ENCODE measurements at regions not wholly inside any gene's neighbourhood (a gene's known extent, or its start where the extent isn't known, plus 50 kb on each side); places are given as distances from the start of the nearest gene placed in this dataset.

DNA sequence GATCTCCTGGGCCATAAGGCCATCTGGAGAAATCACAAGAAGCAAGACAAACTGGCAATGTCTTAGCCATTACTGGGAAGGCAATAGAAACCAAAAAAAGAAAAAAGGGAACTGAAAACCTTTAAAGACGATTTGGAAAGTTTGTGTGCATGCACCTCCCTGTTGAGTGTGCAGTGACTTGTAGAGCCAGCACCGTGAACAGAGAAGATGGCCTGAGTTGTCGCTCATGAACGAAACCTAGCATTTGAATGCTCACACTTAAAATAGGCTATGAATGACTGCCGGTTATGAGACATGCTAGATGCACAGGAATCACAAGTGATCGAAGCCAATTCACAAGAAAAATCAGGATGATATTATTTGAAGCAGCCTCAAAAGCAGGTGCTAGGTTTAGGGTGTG lies 151.3 kb upstream of the ADO start:
- Histone ChIP-seq H3K4me2 (ENCODE audit: control insufficient read depth, extremely low read depth, insufficient read depth, low read depth, low read length) (no peak overlapping the region), H3K4me1 (ENCODE audit: control insufficient read depth, extremely low read depth, insufficient read depth, low read length) (no peaks in the 10 kb centered on the region), H3K36me3 (ENCODE audit: control insufficient read depth in 2 of 2, extremely low read depth in 1 of 2, insufficient read depth in 2 of 2, low read length in 2 of 2) (no peaks in the 10 kb centered on the region), H3K79me2 (ENCODE audit: control insufficient read depth, insufficient read depth, low read length) (no peaks in the 10 kb centered on the region), H3K9me1 (ENCODE audit: control insufficient read depth, extremely low read depth, insufficient read depth, low read length) (no peaks in the 10 kb centered on the region), H3K9me3 (ENCODE audit: control insufficient read depth, low read depth, low read length) (no peaks in the 10 kb centered on the region), H3K9ac (ENCODE audit: control insufficient read depth, extremely low read depth, insufficient read depth, low read length) (no peak overlapping the region), H3K27ac (ENCODE audit: control insufficient read depth, insufficient read depth, low read length) (no peak overlapping the region), H3K4me3 (ENCODE audit: control insufficient read depth in 2 of 3, extremely low read depth in 1 of 3, insufficient read depth in 2 of 3, low read depth in 1 of 3, low read length in 3 of 3) (no peak overlapping the region), H2AFZ (ENCODE audit: control insufficient read depth, low read length) (no peak overlapping the region), H4K20me1 (ENCODE audit: control insufficient read depth, extremely low read depth, insufficient read depth, low read length) (no peaks in the 10 kb centered on the region), H3K27me3 (ENCODE audit: control insufficient read depth, extremely low read depth, insufficient read depth, low read length) (no peaks in the 10 kb centered on the region)
- dilution Hi-C loops (cut with MboI; ENCODE audit: extremely low pct_ligation_motif_present, low sequenced_read_pairs), result no loop called here
- FAIRE-seq, result no peak
- DNase-seq (ENCODE audit: low read depth, low spot score), result no peak
- TF ChIP-seq, protein P1, sequence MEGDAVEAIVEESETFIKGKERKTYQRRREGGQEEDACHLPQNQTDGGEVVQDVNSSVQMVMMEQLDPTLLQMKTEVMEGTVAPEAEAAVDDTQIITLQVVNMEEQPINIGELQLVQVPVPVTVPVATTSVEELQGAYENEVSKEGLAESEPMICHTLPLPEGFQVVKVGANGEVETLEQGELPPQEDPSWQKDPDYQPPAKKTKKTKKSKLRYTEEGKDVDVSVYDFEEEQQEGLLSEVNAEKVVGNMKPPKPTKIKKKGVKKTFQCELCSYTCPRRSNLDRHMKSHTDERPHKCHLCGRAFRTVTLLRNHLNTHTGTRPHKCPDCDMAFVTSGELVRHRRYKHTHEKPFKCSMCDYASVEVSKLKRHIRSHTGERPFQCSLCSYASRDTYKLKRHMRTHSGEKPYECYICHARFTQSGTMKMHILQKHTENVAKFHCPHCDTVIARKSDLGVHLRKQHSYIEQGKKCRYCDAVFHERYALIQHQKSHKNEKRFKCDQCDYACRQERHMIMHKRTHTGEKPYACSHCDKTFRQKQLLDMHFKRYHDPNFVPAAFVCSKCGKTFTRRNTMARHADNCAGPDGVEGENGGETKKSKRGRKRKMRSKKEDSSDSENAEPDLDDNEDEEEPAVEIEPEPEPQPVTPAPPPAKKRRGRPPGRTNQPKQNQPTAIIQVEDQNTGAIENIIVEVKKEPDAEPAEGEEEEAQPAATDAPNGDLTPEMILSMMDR (optimal IDR thresholded peaks at IDR 0.05 in 1 of 3, IDR thresholded peaks at IDR 0.05 in 1 of 3, conservative IDR thresholded peaks at IDR 0.05 in 1 of 3; ENCODE audit: extremely low read depth in 1 of 3, insufficient read depth in 2 of 3, low read length in 3 of 3), result no peak
- TF ChIP-seq EZH2 (IDR thresholded peaks at IDR 0.05; ENCODE audit: low read length), result no peak

DNA sequence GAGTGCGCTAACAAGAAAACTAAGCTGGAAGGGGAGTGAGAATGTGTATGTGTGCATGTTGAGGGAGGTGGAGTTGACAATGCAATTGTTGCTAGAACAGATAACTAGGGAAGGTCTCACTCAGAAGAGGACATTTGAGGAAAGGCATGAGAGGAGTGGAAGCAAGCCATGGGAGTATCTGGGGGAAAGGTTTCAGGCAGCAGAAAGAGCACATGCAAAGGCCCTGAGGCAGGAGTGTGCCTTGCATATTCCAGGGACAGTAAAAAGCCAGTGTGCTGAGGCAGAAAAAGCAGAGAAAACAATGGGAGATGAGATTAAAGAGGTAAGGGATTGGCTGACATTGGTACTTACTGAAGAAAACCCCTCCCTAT lies 149.6 kb upstream of the ADO start:
- no peak overlapping the region for H3K9ac ChIP-seq (ENCODE audit: control insufficient read depth, extremely low read depth, insufficient read depth, low read length)
- H3K79me2 ChIP-seq (ENCODE audit: control insufficient read depth, insufficient read depth, low read length), result no peaks in the 10 kb centered on the region
- DNase-seq (ENCODE audit: low read depth, low spot score) (no peak), FAIRE-seq (no peak)
- H3K9me3 ChIP-seq (ENCODE audit: control insufficient read depth, low read depth, low read length), result no peaks in the 10 kb centered on the region
- H4K20me1 ChIP-seq (ENCODE audit: control insufficient read depth, extremely low read depth, insufficient read depth, low read length), result no peaks in the 10 kb centered on the region
- no peaks in the 10 kb centered on the region for H3K4me1 ChIP-seq (ENCODE audit: control insufficient read depth, extremely low read depth, insufficient read depth, low read length)
- no peak overlapping the region for H3K27ac ChIP-seq (ENCODE audit: control insufficient read depth, insufficient read depth, low read length)
- H3K36me3 ChIP-seq (ENCODE audit: control insufficient read depth in 2 of 2, extremely low read depth in 1 of 2, insufficient read depth in 2 of 2, low read length in 2 of 2), result no peaks in the 10 kb centered on the region
- no peak overlapping the region for H3K4me3 ChIP-seq (ENCODE audit: control insufficient read depth in 2 of 3, extremely low read depth in 1 of 3, insufficient read depth in 2 of 3, low read depth in 1 of 3, low read length in 3 of 3)
- TF ChIP-seq, protein P1 (optimal IDR thresholded peaks at IDR 0.05 in 1 of 3, IDR thresholded peaks at IDR 0.05 in 1 of 3, conservative IDR thresholded peaks at IDR 0.05 in 1 of 3; ENCODE audit: extremely low read depth in 1 of 3, insufficient read depth in 2 of 3, low read length in 3 of 3), result no peak
- TF ChIP-seq EZH2 (IDR thresholded peaks at IDR 0.05; ENCODE audit: low read length), result no peak
- H3K27me3 ChIP-seq (ENCODE audit: control insufficient read depth, extremely low read depth, insufficient read depth, low read length), result no peaks in the 10 kb centered on the region
- dilution Hi-C loops (cut with MboI; ENCODE audit: extremely low pct_ligation_motif_present, low sequenced_read_pairs), result no loop called here
- no peak overlapping the region for H3K4me2 ChIP-seq (ENCODE audit: control insufficient read depth, extremely low read depth, insufficient read depth, low read depth, low read length)
- no peaks in the 10 kb centered on the region for H3K9me1 ChIP-seq (ENCODE audit: control insufficient read depth, extremely low read depth, insufficient read depth, low read length)
- no peak overlapping the region for H2AFZ ChIP-seq (ENCODE audit: control insufficient read depth, low read length)
